ENCODE measurements at regions not wholly inside any gene's neighbourhood (a gene's known extent, or its start where the extent isn't known, plus 50 kb on each side); places are given as distances from the start of the nearest gene placed in this dataset.

DNA sequence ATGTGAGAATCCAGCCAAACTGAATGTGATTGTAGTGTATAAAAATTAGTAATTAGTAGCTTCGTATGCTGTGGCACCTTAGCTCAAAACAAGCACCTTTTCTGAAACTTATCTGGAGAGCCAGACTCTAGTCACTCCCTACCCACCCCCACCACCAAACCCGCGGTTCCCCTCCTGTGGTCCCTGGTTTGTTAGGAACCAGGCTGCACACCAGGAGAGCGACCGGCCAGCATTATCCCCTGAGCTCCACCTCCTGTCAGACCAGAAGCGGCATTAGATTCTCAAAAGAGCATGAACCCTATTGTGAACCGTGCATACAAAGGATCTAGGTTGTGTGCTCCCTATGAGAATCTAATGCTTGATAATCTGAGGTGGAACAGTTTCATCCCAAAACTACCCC lies 498.6 kb downstream of the CHSY3 start:
- no peaks in the 10 kb centered on the region for H3K36me3 ChIP-seq (ENCODE audit: control insufficient read depth in 1 of 2, insufficient read depth in 2 of 2, low read length in 2 of 2)
- H3K4me2 ChIP-seq (ENCODE audit: low read length) = no peak overlapping the region
- no peak for DNase-seq (ENCODE audit: low read depth, low spot score)
- no peaks in the 10 kb centered on the region for H4K20me1 ChIP-seq (ENCODE audit: insufficient read depth)
- H3K9me2 ChIP-seq (ENCODE audit: insufficient read depth) = no peaks in the 10 kb centered on the region
- H3K4me1 ChIP-seq (ENCODE audit: control insufficient read depth in 1 of 2, insufficient read depth in 2 of 2, low read length in 2 of 2) = no peaks in the 10 kb centered on the region
- no TSS peak for BruUV-seq (replicated peaks)
- intact Hi-C loops (cut with micrococcal nuclease) = no loop called here
- POLR2A ChIA-PET = no interaction called here
- H3K4me3 ChIP-seq (replicated peaks in 1 of 2; ENCODE audit: low read depth in 1 of 2, low read length in 2 of 2) = no peak overlapping the region
- no peak overlapping the region for H3K9ac ChIP-seq (ENCODE audit: low read length)
- CTCF ChIA-PET = no interaction called here
- no peak overlapping the region for H3K27ac ChIP-seq (ENCODE audit: low read depth, low read length)
- ATAC-seq = no peak
- TF ChIP-seq CEBPB (IDR thresholded peaks at IDR 0.05; ENCODE audit: low read depth) (no peak), ELF1 (IDR thresholded peaks at IDR 0.05; ENCODE audit: borderline replicate concordance, low read depth) (no peak), EZH2 (IDR thresholded peaks at IDR 0.05) (no peak), SIN3A (IDR thresholded peaks at IDR 0.05; ENCODE audit: low read depth) (no peak), ZFX (IDR thresholded peaks at IDR 0.05) (no peak), RAD21 (IDR thresholded peaks at IDR 0.05; ENCODE audit: low read depth) (no peak), EGR1 (IDR thresholded peaks at IDR 0.05; ENCODE audit: low read depth) (no peak), POLR2A (IDR thresholded peaks at IDR 0.05; ENCODE audit: borderline replicate concordance, extremely low read depth, insufficient read depth, insufficient read length) (no peak), SRF (IDR thresholded peaks at IDR 0.05; ENCODE audit: low read depth) (no peak), ZNF274 (IDR thresholded peaks at IDR 0.05; ENCODE audit: low read depth, low read length) (no peak), CBX3 (IDR thresholded peaks at IDR 0.05; ENCODE audit: low read depth) (no peak), FOSL1 (IDR thresholded peaks at IDR 0.05; ENCODE audit: low read depth) (no peak), YY1 (IDR thresholded peaks at IDR 0.05; ENCODE audit: extremely low read depth, insufficient replicate concordance, low read depth, low read length) (no peak)
- TF ChIP-seq, protein P1, sequence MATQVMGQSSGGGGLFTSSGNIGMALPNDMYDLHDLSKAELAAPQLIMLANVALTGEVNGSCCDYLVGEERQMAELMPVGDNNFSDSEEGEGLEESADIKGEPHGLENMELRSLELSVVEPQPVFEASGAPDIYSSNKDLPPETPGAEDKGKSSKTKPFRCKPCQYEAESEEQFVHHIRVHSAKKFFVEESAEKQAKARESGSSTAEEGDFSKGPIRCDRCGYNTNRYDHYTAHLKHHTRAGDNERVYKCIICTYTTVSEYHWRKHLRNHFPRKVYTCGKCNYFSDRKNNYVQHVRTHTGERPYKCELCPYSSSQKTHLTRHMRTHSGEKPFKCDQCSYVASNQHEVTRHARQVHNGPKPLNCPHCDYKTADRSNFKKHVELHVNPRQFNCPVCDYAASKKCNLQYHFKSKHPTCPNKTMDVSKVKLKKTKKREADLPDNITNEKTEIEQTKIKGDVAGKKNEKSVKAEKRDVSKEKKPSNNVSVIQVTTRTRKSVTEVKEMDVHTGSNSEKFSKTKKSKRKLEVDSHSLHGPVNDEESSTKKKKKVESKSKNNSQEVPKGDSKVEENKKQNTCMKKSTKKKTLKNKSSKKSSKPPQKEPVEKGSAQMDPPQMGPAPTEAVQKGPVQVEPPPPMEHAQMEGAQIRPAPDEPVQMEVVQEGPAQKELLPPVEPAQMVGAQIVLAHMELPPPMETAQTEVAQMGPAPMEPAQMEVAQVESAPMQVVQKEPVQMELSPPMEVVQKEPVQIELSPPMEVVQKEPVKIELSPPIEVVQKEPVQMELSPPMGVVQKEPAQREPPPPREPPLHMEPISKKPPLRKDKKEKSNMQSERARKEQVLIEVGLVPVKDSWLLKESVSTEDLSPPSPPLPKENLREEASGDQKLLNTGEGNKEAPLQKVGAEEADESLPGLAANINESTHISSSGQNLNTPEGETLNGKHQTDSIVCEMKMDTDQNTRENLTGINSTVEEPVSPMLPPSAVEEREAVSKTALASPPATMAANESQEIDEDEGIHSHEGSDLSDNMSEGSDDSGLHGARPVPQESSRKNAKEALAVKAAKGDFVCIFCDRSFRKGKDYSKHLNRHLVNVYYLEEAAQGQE (IDR thresholded peaks at IDR 0.05; ENCODE audit: low read depth) = no peak
- TF ChIP-seq, protein P2, sequence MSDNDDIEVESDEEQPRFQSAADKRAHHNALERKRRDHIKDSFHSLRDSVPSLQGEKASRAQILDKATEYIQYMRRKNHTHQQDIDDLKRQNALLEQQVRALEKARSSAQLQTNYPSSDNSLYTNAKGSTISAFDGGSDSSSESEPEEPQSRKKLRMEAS (IDR thresholded peaks at IDR 0.05) = no peak
- TF ChIP-seq, protein P3, sequence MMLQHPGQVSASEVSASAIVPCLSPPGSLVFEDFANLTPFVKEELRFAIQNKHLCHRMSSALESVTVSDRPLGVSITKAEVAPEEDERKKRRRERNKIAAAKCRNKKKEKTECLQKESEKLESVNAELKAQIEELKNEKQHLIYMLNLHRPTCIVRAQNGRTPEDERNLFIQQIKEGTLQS (IDR thresholded peaks at IDR 0.05) = no peak
- no peak overlapping the region for H2AFZ ChIP-seq (ENCODE audit: low read depth, low read length, poor library complexity, severe bottlenecking)
- H3K79me2 ChIP-seq (ENCODE audit: insufficient read depth, low read length) = no peaks in the 10 kb centered on the region
- no peaks in the 10 kb centered on the region for H3K9me3 ChIP-seq (ENCODE audit: control insufficient read depth in 1 of 2, insufficient read depth in 1 of 2, low read depth in 1 of 2, low read length in 2 of 2)
- H3K27me3 ChIP-seq (ENCODE audit: insufficient read depth, low read length) = no peaks in the 10 kb centered on the region
- RAD21 ChIA-PET (ENCODE audit: low non-redundant PET in 1 of 2, low total read pairs in 2 of 2, uncharacterized antibody in 2 of 2, unreplicated experiment in 2 of 2) = interaction anchor here in 1 of 2 experiments (0.6 kb wide), 1 partner anchor 853 kb away, joined by 3 read pairs; no protein-coding TSS in a partner anchor

Data from HCT116 (cell line).